GM13977 (cell line): ENCODE measurements at regions not wholly inside any gene's neighbourhood (a gene's known extent, or its start where the extent isn't known, plus 50 kb on each side); places are given as distances from the start of the nearest gene placed in this dataset.

Experiments used
- DNase-seq: peaks from one replicate; pipeline ENCODE4 v3.0.0; 2012; ENCODE audit warnings: low spot score
- CTCF ChIP-seq: IDR thresholded peaks from 2 replicates; pipeline ENCODE4 v1.5.1; 2012; ENCODE audit warnings: mild to moderate bottlenecking, control low read depth; ENCODE audit not compliant: insufficient read depth; ENCODE audit errors: extremely low read depth, missing control alignments
- in situ Hi-C: fragments of 300-500 bp; cut with MboI; formaldehyde crosslinking; loops from one replicate; pipeline ENCODE4 v1.12.0; 2022; ENCODE audit warnings: low sequenced_read_pairs, low pct_unique_long_range_greater_than_20kb, mixed read lengths, inconsistent platforms; ENCODE audit not compliant: unreplicated experiment

- in situ Hi-C loops, result no loop called here
- no peak for TF ChIP-seq CTCF
- no peak for DNase-seq
These were observed 324.0 kb upstream of the SLCO3A1 start for GRCh38 chr15:91529534-91529933.

GRCh38 chr15:91530279-91530678 lies 323.2 kb upstream of the SLCO3A1 start:
- in situ Hi-C loops, result no loop called here
- no peak for DNase-seq
- TF ChIP-seq CTCF, result no peak

- in situ Hi-C loops, result no loop called here
- TF ChIP-seq CTCF, result no peak
- DNase-seq, result no peak
These were observed 322.4 kb upstream of the SLCO3A1 start for GRCh38 chr15:91530956-91531582.

- in situ Hi-C loops, result no loop called here
- DNase-seq, result no peak
- no peak for TF ChIP-seq CTCF
These were observed 319.3 kb upstream of the SLCO3A1 start for GRCh38 chr15:91534235-91534634.

GRCh38 chr15:91534976-91535375 lies 318.5 kb upstream of the SLCO3A1 start:
- in situ Hi-C loops, result no loop called here
- TF ChIP-seq CTCF, result no peak
- DNase-seq, result no peak

- in situ Hi-C loops, result no loop called here
- DNase-seq, result no peak
- TF ChIP-seq CTCF, result no peak
These were observed 317.5 kb upstream of the SLCO3A1 start for GRCh38 chr15:91535856-91536500.
